HCT116 (cell line): ENCODE measurements at regions not wholly inside any gene's neighbourhood (a gene's known extent, or its start where the extent isn't known, plus 50 kb on each side); places are given as distances from the start of the nearest gene placed in this dataset.

Source experiments
- ATAC-seq: fragments of 200-7000 bp; cut with Tn5 transposase; 2 replicates; pipeline ENCODE4 v1.9.1; 2020; ENCODE audit warnings: mild to moderate bottlenecking, moderate library complexity
- BruUV-seq: library from RNA; stranded (reverse); fragments of 400-500 nt; replicated peaks from 2 replicates; lab custom pipeline; 2021; lab: Mats Ljungman, UMichigan
- CTCF ChIA-PET: fragments of 300-600 bp; sonication (Branson Sonifier 250); formaldehyde crosslinking; loops from one replicate; lab custom pipeline; 2021; ENCODE audit warnings: antibody characterized with exemption; lab: Charles Lee
- POLR2A ChIA-PET: fragments of 300-600, 350-600 bp; sonication (Branson Sonifier 250); formaldehyde crosslinking; loops from one replicate; lab custom pipeline; 2021; ENCODE audit warnings: antibody characterized with exemption; lab: Charles Lee
- RAD21 ChIA-PET, 2 experiments: fragments of 300-600 bp; sonication (Branson Sonifier 250); formaldehyde crosslinking; loops; one replicate each; lab custom pipeline; 2023; ENCODE audit warnings: low total read pairs in 2 of 2; ENCODE audit not compliant: uncharacterized antibody in 2 of 2, unreplicated experiment in 2 of 2, low non-redundant PET in 1 of 2; lab: Charles Lee
- DNase-seq: peaks from one replicate; pipeline ENCODE4 v3.0.0-alpha.2; 2010; ENCODE audit warnings: low read depth, low spot score
- H2AFZ ChIP-seq: fragments of 200-600 bp; shearing (Covaris generic), sonication (generic); 2 replicates; pipeline ENCODE4 v1.6.1; 2017; ENCODE audit warnings: low read depth, mixed run types, mixed read lengths, antibody characterized with exemption, low read length; ENCODE audit not compliant: poor library complexity, severe bottlenecking
- H3K27ac ChIP-seq: 2 replicates; pipeline ENCODE4 v1.5.1; 2012; ENCODE audit warnings: low read depth, low read length
- H3K27me3 ChIP-seq: fragments of 200-600 bp; sonication (generic); 2 replicates; pipeline ENCODE4 v1.6.1; 2016; ENCODE audit warnings: mixed run types, low read length, mixed read lengths; ENCODE audit not compliant: insufficient read depth
- H3K36me3 ChIP-seq, 2 experiments: fragments of 200-500 bp in 1 of 2; fragments of 200-600 bp in 1 of 2; sonication (Bioruptor generic) in 1 of 2; sonication (generic) in 1 of 2; 2 replicates each; pipeline versions ENCODE4 v1.5.1 to v1.6.1; 2014 to 2016; ENCODE audit warnings: low read length in 2 of 2, inconsistent platforms in 1 of 2, mixed read lengths in 1 of 2, mixed run types in 1 of 2; ENCODE audit not compliant: insufficient read depth in 2 of 2, control insufficient read depth in 1 of 2
- H3K4me1 ChIP-seq, 2 experiments: fragments of 200-600 bp in 1 of 2; sonication (generic) in 1 of 2; 2 replicates each; pipeline versions ENCODE4 v1.5.1 to v1.6.1; 2012 to 2017; ENCODE audit warnings: low read length in 2 of 2, inconsistent platforms in 1 of 2, mild to moderate bottlenecking in 1 of 2, mixed read lengths in 1 of 2, mixed run types in 1 of 2, moderate library complexity in 1 of 2; ENCODE audit not compliant: insufficient read depth in 2 of 2, control insufficient read depth in 1 of 2
- H3K4me2 ChIP-seq: fragments of 200-600 bp; sonication (generic); 2 replicates; pipeline ENCODE4 v1.6.1; 2017; ENCODE audit warnings: mixed run types, low read length, mixed read lengths
- H3K4me3 ChIP-seq, 2 experiments: fragments of 200-600 bp in 1 of 2; sonication (generic) in 1 of 2; replicated peaks in 1 of 2; 2 replicates each; pipeline ENCODE4 v1.5.1; 2011 to 2016; ENCODE audit warnings: low read length in 2 of 2, control low read depth in 1 of 2, low read depth in 1 of 2, mild to moderate bottlenecking in 1 of 2, mixed read lengths in 1 of 2, mixed run types in 1 of 2
- H3K79me2 ChIP-seq: fragments of 200-600 bp; sonication (generic); 2 replicates; pipeline ENCODE4 v1.6.1; 2017; ENCODE audit warnings: mild to moderate bottlenecking, mixed run types, low read length, moderate library complexity, mixed read lengths; ENCODE audit not compliant: insufficient read depth
- H3K9ac ChIP-seq: fragments of 200-600 bp; sonication (generic); 2 replicates; pipeline ENCODE4 v1.6.1; 2016; ENCODE audit warnings: low read length, mixed read lengths
- H3K9me2 ChIP-seq: fragments of 200-600 bp; sonication (generic), shearing (Covaris generic); 2 replicates; pipeline ENCODE4 v1.6.1; 2017; ENCODE audit warnings: mixed run types, mild to moderate bottlenecking, moderate library complexity; ENCODE audit not compliant: insufficient read depth
- H3K9me3 ChIP-seq, 2 experiments: fragments of 200-500 bp in 1 of 2; fragments of 200-600 bp in 1 of 2; sonication (Bioruptor generic) in 1 of 2; sonication (generic) in 1 of 2; 2 replicates each; pipeline ENCODE4 v1.6.1; 2014 to 2017; ENCODE audit warnings: low read length in 2 of 2, mixed read lengths in 2 of 2, inconsistent platforms in 1 of 2, low read depth in 1 of 2, mild to moderate bottlenecking in 1 of 2, mixed run types in 1 of 2, moderate library complexity in 1 of 2; ENCODE audit not compliant: control insufficient read depth in 1 of 2, insufficient read depth in 1 of 2
- H4K20me1 ChIP-seq: fragments of 200-600 bp; sonication (generic), shearing (Covaris generic); 2 replicates; pipeline ENCODE4 v1.6.1; 2017; ENCODE audit warnings: mixed run types, mild to moderate bottlenecking, moderate library complexity; ENCODE audit not compliant: insufficient read depth
- CBX3 ChIP-seq: IDR thresholded peaks from 2 replicates; pipeline ENCODE4 v1.6.1; 2012; ENCODE audit warnings: low read depth
- CEBPB ChIP-seq: IDR thresholded peaks from 2 replicates; pipeline ENCODE4 v1.6.1; 2012; ENCODE audit warnings: low read depth
- ELF1 ChIP-seq: IDR thresholded peaks from 2 replicates; pipeline ENCODE4 v1.6.1; 2012; ENCODE audit warnings: low read depth, borderline replicate concordance
- FOSL1 ChIP-seq: IDR thresholded peaks from 2 replicates; pipeline ENCODE4 v1.6.1; 2012; ENCODE audit warnings: low read depth
- POLR2A ChIP-seq: IDR thresholded peaks from 2 replicates; pipeline ENCODE4 v1.7.0; 2011; ENCODE audit warnings: borderline replicate concordance; ENCODE audit not compliant: insufficient read depth, insufficient read length; ENCODE audit errors: extremely low read depth
- POLR2AphosphoS5 ChIP-seq: IDR thresholded peaks from 2 replicates; pipeline ENCODE4 v1.6.1; 2011; ENCODE audit warnings: mild to moderate bottlenecking, low read depth, low read length, moderate library complexity
- RAD21 ChIP-seq: IDR thresholded peaks from 2 replicates; pipeline ENCODE4 v1.6.1; 2012; ENCODE audit warnings: low read depth, mild to moderate bottlenecking
- SIN3A ChIP-seq: IDR thresholded peaks from 2 replicates; pipeline ENCODE4 v1.6.1; 2012; ENCODE audit warnings: low read depth
- YY1 ChIP-seq: IDR thresholded peaks from 2 replicates; pipeline ENCODE4 v1.6.1; 2011; ENCODE audit warnings: low read length, low read depth, moderate library complexity, mild to moderate bottlenecking; ENCODE audit not compliant: insufficient replicate concordance; ENCODE audit errors: extremely low read depth
- ZFX ChIP-seq: fragments of 450-650 bp; IDR thresholded peaks from 2 replicates; pipeline ENCODE4 v1.6.1; 2017
- ZNF274 ChIP-seq: fragments of 200-500 bp; sonication (Bioruptor generic); IDR thresholded peaks from 2 replicates; pipeline ENCODE4 v1.6.1; 2014; ENCODE audit warnings: mild to moderate bottlenecking, low read depth, low read length, inconsistent platforms
- intact Hi-C: fragments of 100-400 bp; cut with micrococcal nuclease; formaldehyde crosslinking; loops from 2 replicates; pipeline ENCODE4 v1.10.0; 2022
- TF ChIP-seq, protein P1 (sequence below): IDR thresholded peaks from 2 replicates; pipeline ENCODE4 v1.6.1; 2011; ENCODE audit warnings: mild to moderate bottlenecking, low read length, moderate library complexity; ENCODE audit not compliant: insufficient replicate concordance; ENCODE audit errors: extremely low read depth
- TF ChIP-seq, protein P2 (sequence below): IDR thresholded peaks from 2 replicates; pipeline ENCODE4 v1.6.1; 2012

- intact Hi-C loops = no loop called here
- Histone ChIP-seq H4K20me1 (no peaks in the 10 kb centered on the region), H3K79me2 (no peaks in the 10 kb centered on the region), H3K27me3 (peaks cover 12% of the 10 kb centered on the region), H3K36me3 (no peaks in the 10 kb centered on the region), H3K4me3 (no peak overlapping the region), H3K9me2 (no peaks in the 10 kb centered on the region), H2AFZ (no peak overlapping the region), H3K4me1 (no peaks in the 10 kb centered on the region)
- ChIA-PET CTCF (no interaction called here), POLR2A (no interaction called here)
- BruUV-seq = no TSS peak
- no peak for DNase-seq
- TF ChIP-seq YY1 (no peak), ELF1 (no peak), ZNF274 (no peak), FOSL1 (no peak), CEBPB (no peak), POLR2A (no peak), CBX3 (no peak)
- TF ChIP-seq, protein P1, sequence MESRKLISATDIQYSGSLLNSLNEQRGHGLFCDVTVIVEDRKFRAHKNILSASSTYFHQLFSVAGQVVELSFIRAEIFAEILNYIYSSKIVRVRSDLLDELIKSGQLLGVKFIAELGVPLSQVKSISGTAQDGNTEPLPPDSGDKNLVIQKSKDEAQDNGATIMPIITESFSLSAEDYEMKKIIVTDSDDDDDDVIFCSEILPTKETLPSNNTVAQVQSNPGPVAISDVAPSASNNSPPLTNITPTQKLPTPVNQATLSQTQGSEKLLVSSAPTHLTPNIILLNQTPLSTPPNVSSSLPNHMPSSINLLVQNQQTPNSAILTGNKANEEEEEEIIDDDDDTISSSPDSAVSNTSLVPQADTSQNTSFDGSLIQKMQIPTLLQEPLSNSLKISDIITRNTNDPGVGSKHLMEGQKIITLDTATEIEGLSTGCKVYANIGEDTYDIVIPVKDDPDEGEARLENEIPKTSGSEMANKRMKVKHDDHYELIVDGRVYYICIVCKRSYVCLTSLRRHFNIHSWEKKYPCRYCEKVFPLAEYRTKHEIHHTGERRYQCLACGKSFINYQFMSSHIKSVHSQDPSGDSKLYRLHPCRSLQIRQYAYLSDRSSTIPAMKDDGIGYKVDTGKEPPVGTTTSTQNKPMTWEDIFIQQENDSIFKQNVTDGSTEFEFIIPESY = no peak
- TF ChIP-seq, all 23 proteins: peak for 0
- no peak for ATAC-seq
- no peak overlapping the region for H3K4me2 ChIP-seq
- no peak overlapping the region for H3K27ac ChIP-seq
- H3K9me3 ChIP-seq = no peaks in the 10 kb centered on the region
- H3K9ac ChIP-seq = no peak overlapping the region
- RAD21 ChIA-PET = no interaction called here
Measured at GRCh38 chr1:22374001-22374400, 77.7 kb upstream of the ZBTB40 start.

DNA sequence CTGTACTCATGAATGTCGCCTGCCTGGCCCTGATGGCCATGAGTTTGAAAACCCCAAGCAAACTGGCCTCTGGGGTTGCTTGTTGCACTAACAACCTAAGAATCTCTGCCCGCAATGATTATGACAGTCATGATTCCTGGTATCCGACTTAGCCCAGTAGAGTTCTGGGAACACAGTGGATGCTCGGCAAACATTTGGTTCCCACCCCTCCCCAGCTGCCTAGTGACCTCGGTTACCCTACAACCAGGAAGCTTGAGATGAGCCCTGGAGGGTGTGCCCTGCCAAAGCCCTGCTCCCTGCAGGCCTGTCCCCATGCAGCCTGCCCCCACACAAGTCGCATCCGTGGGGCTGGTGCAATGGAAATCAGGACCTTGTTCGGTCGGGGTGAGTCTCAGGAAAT, 76.0 kb upstream of the ZBTB40 start:
- no peak overlapping the region for H3K9ac ChIP-seq
- DNase-seq (no peak), ATAC-seq (no peak)
- no peaks in the 10 kb centered on the region for H3K79me2 ChIP-seq
- H4K20me1 ChIP-seq = no peaks in the 10 kb centered on the region
- no TSS peak for BruUV-seq
- H3K9me3 ChIP-seq = no peaks in the 10 kb centered on the region
- no peak overlapping the region for H3K4me3 ChIP-seq
- no peaks in the 10 kb centered on the region for H3K36me3 ChIP-seq
- intact Hi-C loops = no loop called here
- H3K27ac ChIP-seq = no peak overlapping the region
- RAD21 ChIA-PET = no interaction called here
- no peak for TF ChIP-seq ZFX
- TF ChIP-seq SIN3A = no peak
- TF ChIP-seq CBX3 = no peak
- TF ChIP-seq RAD21 = no peak
- no peak for TF ChIP-seq POLR2AphosphoS5
- no peak for TF ChIP-seq ZNF274
- TF ChIP-seq, protein P1 = no peak
- no peak for TF ChIP-seq POLR2A
- TF ChIP-seq, protein P2, sequence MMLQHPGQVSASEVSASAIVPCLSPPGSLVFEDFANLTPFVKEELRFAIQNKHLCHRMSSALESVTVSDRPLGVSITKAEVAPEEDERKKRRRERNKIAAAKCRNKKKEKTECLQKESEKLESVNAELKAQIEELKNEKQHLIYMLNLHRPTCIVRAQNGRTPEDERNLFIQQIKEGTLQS = no peak
- H3K4me1 ChIP-seq = peaks cover 0 to 5% of the 10 kb centered on the region in 2 experiments; a peak in 1 of 4 replicates
- no peaks in the 10 kb centered on the region for H3K9me2 ChIP-seq
- POLR2A ChIA-PET = no interaction called here
- CTCF ChIA-PET = no interaction called here
- H3K27me3 ChIP-seq = 0 out of 2 replicates have a peak, but pooled peaks cover 4% of the 10 kb centered on the region
- H3K4me2 ChIP-seq = no peak overlapping the region
- no peak overlapping the region for H2AFZ ChIP-seq
